CD4-positive, alpha-beta T cell (primary cell): ENCODE measurements at regions not wholly inside any gene's neighbourhood (a gene's known extent, or its start where the extent isn't known, plus 50 kb on each side); places are given as distances from the start of the nearest gene placed in this dataset.

ENCODE experiments used
- ATAC-seq: fragments of 200-7000 bp; cut with Tn5 transposase; one replicate; pipeline ENCODE4 v1.10.0; 2022; ENCODE audit warnings: mild to moderate bottlenecking; ENCODE audit not compliant: poor library complexity
- CTCF ChIA-PET: fragments of 350-600 bp; sonication (Branson Sonifier 250); formaldehyde crosslinking; loops from one replicate; lab custom pipeline; 2021; ENCODE audit warnings: antibody characterized with exemption, inconsistent platforms; lab: Charles Lee
- POLR2A ChIA-PET: fragments of 350-600 bp; sonication (Branson Sonifier 250); formaldehyde crosslinking; loops from one replicate; lab custom pipeline; 2021; ENCODE audit warnings: antibody characterized with exemption, inconsistent platforms; lab: Charles Lee
- DNase-seq, 14 experiments: peaks; one replicate each; pipeline ENCODE4 v3.0.0-alpha.2; 2013 to 2020; ENCODE audit warnings: mixed read lengths in 2 of 14
- H3K27ac ChIP-seq, 2 donors: one replicate each; pipeline versions ENCODE4 v1.5.1 to v1.7.0; 2013; ENCODE audit warnings: low read length in 2 of 2, low read depth in 1 of 2, mild to moderate bottlenecking in 1 of 2
- H3K27me3 ChIP-seq, 2 experiments: 1 replicate in 1 of 2; 2 replicates in 1 of 2; pipeline versions ENCODE4 v1.6.1 to v1.7.0; 2013; ENCODE audit warnings: low read length in 2 of 2, control low read depth in 1 of 2, mild to moderate bottlenecking in 1 of 2, moderate library complexity in 1 of 2; ENCODE audit not compliant: insufficient read depth in 2 of 2, control insufficient read depth in 1 of 2
- H3K36me3 ChIP-seq: one replicate; pipeline ENCODE4 v1.6.1; 2013; ENCODE audit warnings: low read length, control low read depth; ENCODE audit not compliant: insufficient read depth
- H3K4me1 ChIP-seq: one replicate; pipeline ENCODE4 v1.6.1; 2013; ENCODE audit warnings: low read length, control low read depth; ENCODE audit not compliant: insufficient read depth
- H3K4me3 ChIP-seq: one replicate; pipeline ENCODE4 v1.5.1; 2013; ENCODE audit warnings: mild to moderate bottlenecking, low read length, moderate library complexity
- H3K9me3 ChIP-seq, 2 experiments: 1 replicate in 1 of 2; 2 replicates in 1 of 2; pipeline versions ENCODE4 v1.6.1 to v1.7.0; 2013; ENCODE audit warnings: low read length in 2 of 2, mild to moderate bottlenecking in 2 of 2, control low read depth in 1 of 2, moderate library complexity in 1 of 2; ENCODE audit not compliant: control insufficient read depth in 1 of 2, insufficient read depth in 1 of 2
- H3K27ac Mint-ChIP-seq: one replicate; pipeline ENCODE4 v1.8.0; 2020; ENCODE audit warnings: mixed read lengths
- H3K27me3 Mint-ChIP-seq: one replicate; pipeline ENCODE4 v1.8.0; 2021; ENCODE audit warnings: mixed read lengths
- H3K36me3 Mint-ChIP-seq: one replicate; pipeline ENCODE4 v1.8.0; 2021; ENCODE audit warnings: low read depth, mixed read lengths
- H3K4me1 Mint-ChIP-seq: one replicate; pipeline ENCODE4 v1.8.0; 2021; ENCODE audit warnings: low read depth, mixed read lengths
- H3K4me3 Mint-ChIP-seq: one replicate; pipeline ENCODE4 v1.8.0; 2020; ENCODE audit warnings: mild to moderate bottlenecking, mixed read lengths
- H3K9me3 Mint-ChIP-seq: one replicate; pipeline ENCODE4 v1.8.0; 2020; ENCODE audit warnings: mixed read lengths
- CTCF ChIP-seq: fragments of 200-600 bp; IDR thresholded peaks from one replicate; pipeline ENCODE4 v1.8.0; 2022; ENCODE audit warnings: antibody characterized with exemption, mild to moderate bottlenecking
- intact Hi-C, 2 experiments: fragments of 100-400 bp; cut with DNase I in 1 of 2; cut with micrococcal nuclease in 1 of 2; formaldehyde crosslinking; loops; one replicate each; pipeline versions ENCODE4 v1.15.1 to v1.9.0; 2023 to 2025; cut with DNase I, micrococcal nuclease

- ATAC-seq: no peak
- H3K9me3 ChIP-seq: no peaks in the 10 kb centered on the region
- POLR2A ChIA-PET: no interaction called here
- no peak overlapping the region for H3K27ac ChIP-seq
- no peak for DNase-seq
- no peaks in the 10 kb centered on the region for H3K4me1 ChIP-seq
- H3K27ac Mint-ChIP-seq: no peak overlapping the region
- no peaks in the 10 kb centered on the region for H3K4me1 Mint-ChIP-seq
- no peak for TF ChIP-seq CTCF
- intact Hi-C loops: no loop called here
- no peaks in the 10 kb centered on the region for H3K9me3 Mint-ChIP-seq
- CTCF ChIA-PET: no interaction called here
- no peaks in the 10 kb centered on the region for H3K36me3 ChIP-seq
- no peak overlapping the region for H3K4me3 Mint-ChIP-seq
- no peaks in the 10 kb centered on the region for H3K27me3 Mint-ChIP-seq
- H3K36me3 Mint-ChIP-seq: no peaks in the 10 kb centered on the region
- H3K4me3 ChIP-seq: no peak overlapping the region
- H3K27me3 ChIP-seq: no peaks in the 10 kb centered on the region
These were observed 418.0 kb upstream of the UBE2E3 start for GRCh38 chr2:180562378-180562777.

- no peaks in the 10 kb centered on the region for H3K27me3 ChIP-seq
- Mint-ChIP-seq H3K27ac (no peak overlapping the region), H3K4me3 (no peak overlapping the region), H3K36me3 (no peaks in the 10 kb centered on the region), H3K4me1 (no peaks in the 10 kb centered on the region), H3K9me3 (peaks cover 2% of the 10 kb centered on the region), H3K27me3 (no peaks in the 10 kb centered on the region)
- no peaks in the 10 kb centered on the region for H3K4me1 ChIP-seq
- TF ChIP-seq CTCF: no peak
- no peak overlapping the region for H3K4me3 ChIP-seq
- ATAC-seq (no peak), DNase-seq (no peak)
- intact Hi-C loops: no loop called here
- no peaks in the 10 kb centered on the region for H3K36me3 ChIP-seq
- ChIA-PET CTCF (no interaction called here), POLR2A (no interaction called here)
- peaks cover 0 to 8% of the 10 kb centered on the region in 2 experiments for H3K9me3 ChIP-seq
- no peak overlapping the region for H3K27ac ChIP-seq
These were observed 420.6 kb upstream of the UBE2E3 start for GRCh38 chr2:180559771-180560170.

- POLR2A ChIA-PET: no interaction called here
- H3K36me3 Mint-ChIP-seq: no peaks in the 10 kb centered on the region
These were observed 421.4 kb upstream of the UBE2E3 start for GRCh38 chr2:180559038-180559437.

More at GRCh38 chr2:180559038-180559437, 421.4 kb upstream of the UBE2E3 start:
- no peak overlapping the region for H3K4me3 Mint-ChIP-seq
- CTCF ChIA-PET: no interaction called here
- H3K36me3 ChIP-seq: no peaks in the 10 kb centered on the region
- no peak overlapping the region for H3K4me3 ChIP-seq
- no peak for DNase-seq
- intact Hi-C loops: no loop called here
- ATAC-seq: no peak
- no peak overlapping the region for H3K27ac ChIP-seq
- peaks cover 2% of the 10 kb centered on the region for H3K9me3 Mint-ChIP-seq
- no peaks in the 10 kb centered on the region for H3K27me3 ChIP-seq
- no peaks in the 10 kb centered on the region for H3K4me1 ChIP-seq
- no peaks in the 10 kb centered on the region for H3K27me3 Mint-ChIP-seq
- TF ChIP-seq CTCF: no peak
- H3K9me3 ChIP-seq: peaks cover 0 to 8% of the 10 kb centered on the region in 2 experiments
- H3K27ac Mint-ChIP-seq: no peak overlapping the region
- H3K4me1 Mint-ChIP-seq: no peaks in the 10 kb centered on the region
